ENCODE measurements at regions not wholly inside any gene's neighbourhood (a gene's known extent, or its start where the extent isn't known, plus 50 kb on each side); places are given as distances from the start of the nearest gene placed in this dataset.

DNA sequence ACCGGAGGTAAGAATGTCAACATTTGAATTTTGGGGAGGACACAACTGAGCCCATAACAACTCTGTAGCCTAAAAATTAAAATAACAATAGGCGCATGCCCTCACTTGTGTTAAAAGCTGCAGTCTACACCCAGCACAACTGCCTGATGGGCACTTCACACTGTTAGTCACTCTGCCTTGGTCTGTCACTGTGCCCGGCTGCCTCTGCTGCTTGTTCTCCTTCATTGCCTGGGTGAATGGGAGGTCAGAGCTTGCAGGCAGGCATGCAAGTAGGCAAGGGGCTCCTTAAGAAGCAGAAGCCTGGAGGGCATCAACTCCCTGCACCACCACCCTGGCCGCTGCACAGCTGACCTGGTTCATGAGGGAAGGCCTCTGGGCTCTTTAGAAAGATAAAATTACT is 374.8 kb downstream of the MID1IP1 start:
- no peak for DNase-seq

DNA sequence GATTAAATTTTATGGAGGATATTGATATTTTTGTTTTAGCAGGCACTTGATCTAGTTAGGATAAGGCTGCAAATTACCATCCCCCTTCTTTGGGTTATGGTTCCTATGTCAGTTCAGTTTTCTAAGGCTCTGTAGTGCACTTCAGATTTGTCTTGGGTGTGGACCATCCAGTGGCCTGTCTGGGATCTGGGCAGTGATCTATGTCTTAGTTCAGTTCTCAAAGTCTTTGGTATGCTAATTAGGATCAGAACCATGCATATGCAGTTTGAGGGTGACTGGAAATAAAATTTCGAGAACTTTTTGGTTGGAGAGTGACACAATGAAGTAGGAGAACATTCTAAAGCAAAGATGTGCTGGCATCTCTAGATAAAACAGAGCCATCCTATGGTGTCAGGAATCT is 388.2 kb downstream of the MID1IP1 start:
- DNase-seq: no peak

DNA sequence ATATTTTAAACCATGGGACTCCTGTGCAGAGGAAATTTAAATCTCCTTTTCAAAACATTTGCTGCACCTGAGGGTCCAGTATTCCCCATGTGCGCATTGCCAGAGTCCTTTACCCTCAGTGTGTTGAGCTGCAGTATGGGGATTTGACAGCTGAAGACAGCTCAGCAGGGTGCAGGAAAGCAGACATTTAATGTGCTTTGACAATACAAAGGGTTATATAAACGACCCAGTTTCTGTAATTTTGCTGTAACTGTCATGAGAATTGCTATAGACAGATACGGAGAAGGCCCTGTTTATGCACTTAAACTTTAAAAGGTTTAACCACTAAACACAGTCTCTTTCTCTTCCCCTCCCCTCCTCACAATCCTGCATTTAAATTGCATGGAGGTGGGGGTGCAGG is 393.4 kb downstream of the MID1IP1 start:
- DNase-seq: no peak

DNA sequence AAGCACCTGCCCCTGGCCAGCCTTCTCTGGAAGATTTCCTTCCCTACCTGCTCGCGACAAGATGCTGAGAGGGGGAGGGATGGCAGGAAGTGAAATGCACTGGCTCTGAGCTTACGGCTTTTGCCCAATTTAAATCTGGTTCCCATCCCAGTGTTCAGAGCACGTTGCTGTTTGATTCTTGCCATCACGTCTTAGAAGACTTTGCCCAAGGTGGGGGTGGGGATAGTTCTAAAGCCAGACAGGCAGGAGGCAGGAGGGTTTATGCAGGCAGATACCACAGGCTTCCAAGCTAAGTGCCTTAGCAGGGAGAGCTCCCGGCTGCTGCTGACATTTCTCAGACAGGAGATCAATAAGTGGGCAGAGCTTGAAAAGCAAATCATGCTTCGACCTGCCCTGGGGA is 393.9 kb downstream of the MID1IP1 start:
- no peak for DNase-seq

DNA sequence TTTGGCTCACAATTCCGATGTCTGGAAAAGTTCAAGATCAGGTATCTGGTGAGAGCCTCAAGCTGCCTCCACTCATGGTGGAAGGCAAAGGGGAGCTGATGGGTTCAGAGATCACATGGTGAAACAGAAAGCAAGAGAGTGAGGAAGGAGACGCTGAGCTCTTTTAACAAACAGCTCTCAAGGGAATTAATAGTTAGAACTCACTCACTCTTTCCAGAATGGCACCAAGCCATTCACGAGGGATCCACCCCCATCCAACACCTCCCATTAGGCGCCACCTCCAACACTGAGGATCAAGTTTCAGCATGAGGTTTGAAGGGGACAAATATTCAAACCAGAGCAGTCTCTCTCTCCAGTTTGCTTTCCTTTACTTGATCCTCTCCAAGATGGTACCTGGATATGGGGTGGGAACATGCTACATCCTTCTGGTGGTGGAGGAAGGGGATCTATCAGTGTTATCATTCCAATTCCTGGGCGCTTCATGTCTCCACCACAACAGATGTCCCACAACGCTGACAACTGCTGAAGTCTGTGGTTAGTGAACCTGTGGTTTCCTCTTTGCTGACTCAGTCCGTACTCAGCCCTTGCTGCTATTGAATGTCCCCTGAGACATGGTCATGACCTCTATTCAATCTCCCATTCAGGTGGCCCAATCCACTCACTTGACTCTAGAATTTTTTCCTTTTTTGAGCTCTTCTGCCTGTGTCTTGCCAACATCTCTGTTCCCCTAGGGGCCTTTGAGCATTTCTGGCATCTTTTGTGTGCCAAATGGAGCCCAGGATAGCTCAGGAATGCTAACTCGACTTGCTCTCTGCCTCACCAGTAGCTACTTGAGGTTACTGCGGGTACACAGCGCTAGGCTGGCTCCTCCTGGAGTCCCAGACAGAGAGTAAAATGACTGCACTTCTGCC is 395.2 kb downstream of the MID1IP1 start:
- peak; percentile 50 for DNase-seq

DNA sequence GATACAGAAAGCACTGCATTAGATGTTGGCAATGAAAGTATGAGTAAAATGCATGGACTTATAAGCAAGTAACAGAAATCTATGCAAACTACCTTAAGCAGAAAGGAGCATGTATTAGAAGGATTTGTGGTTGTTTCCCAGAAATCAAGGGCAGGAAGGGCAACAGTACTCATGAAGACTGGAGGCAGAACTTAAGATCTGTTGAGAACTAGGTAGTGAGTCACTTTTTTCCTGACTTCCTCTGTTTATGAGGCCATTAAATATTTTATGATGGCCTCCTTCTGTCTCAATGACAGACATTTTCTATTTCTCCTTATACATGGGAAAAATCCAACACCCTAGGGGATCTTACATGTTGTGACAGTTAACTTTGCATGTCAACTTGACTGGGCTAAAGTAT is 398.2 kb downstream of the MID1IP1 start:
- no peak for DNase-seq

DNA sequence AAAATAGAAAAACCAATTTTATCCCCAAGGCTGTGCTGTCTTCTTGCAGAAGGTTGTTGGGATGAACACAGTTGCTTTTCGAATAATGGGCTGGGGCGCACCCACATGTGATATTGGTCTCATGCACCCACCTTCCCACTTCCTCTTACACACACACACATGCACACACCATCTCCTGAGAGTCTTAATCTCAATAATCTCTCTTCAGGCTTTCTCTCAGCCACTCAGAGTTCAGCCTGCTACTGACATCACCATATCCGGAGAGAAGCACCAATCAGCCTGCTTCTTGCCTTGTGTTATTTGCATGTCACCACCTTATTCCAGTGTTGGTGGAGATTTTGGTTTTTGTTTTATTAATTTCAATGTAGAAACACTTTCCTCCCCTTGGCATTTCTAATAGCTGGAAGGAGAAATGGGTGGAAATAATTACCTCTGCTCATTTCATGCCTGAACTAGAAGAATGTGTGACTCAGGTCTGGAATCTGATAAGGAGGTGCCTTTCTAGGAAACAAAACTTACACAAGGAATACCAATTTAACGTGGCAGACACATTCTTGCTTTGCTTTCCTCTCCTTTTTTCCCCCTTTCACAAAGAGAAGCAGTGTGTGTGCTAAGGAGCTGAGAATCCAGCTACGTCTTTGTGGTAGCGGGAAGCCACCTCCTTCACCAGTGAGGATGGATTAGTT is 400.2 kb downstream of the MID1IP1 start:
- DNase-seq: peak; percentile 28

DNA sequence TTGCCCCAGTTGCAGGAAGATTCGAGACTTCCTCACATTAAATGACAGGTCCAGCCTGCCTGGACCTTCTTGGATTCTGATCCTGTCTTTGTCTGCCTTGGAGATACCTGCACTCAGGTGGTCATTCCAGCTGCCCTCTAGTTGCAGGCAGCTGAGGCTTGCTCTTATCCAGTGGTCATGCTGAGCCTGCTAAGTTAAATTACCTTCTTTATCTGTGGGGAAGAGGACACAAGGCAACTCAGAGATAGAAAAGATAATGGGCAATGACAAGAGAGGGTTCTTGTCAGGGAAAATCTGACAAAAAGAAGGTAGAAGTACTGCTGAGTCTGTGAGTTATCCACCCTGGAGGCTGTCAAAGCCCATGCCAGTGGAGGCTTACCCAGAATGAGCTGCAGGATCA is 401.4 kb downstream of the MID1IP1 start:
- DNase-seq: no peak

DNA sequence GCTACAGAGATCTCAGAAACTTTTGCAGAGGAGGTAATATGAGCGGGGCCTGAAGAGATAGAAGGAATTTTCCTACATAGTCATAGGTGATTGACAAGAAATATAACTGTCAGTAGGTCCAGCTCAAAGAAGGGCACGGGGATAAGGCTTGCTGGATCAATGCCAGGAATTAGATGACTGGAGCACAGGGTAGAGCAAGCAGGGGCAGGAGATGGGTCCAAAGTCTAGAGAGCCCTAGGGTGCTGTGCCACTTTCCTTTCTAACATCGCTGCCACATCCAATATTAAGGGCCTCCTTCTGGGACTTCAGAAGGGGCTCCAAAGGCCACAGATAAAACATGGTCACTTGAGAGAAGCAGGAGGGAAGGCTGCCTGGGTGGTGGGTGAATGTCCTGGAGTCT is 402.2 kb downstream of the MID1IP1 start:
- DNase-seq: no peak

DNA sequence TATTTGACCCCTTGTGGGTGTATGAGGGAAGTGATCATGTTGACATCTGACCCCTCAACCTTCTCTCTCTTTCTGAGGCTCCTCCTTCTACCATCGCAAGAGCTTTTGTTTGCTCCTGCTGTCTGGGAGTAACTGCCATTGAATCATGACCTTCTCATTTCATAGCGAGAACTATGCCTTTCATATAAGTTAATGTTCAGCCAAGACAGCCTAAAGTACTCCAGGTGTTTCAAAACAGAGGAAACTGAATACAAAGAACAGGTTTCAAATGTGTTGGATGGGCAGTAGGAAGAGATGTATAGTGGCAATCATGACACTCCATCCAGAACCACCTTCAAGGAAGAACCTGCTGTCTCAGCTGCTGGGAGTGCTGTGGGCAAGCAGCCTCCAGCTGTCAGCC is 403.1 kb downstream of the MID1IP1 start:
- DNase-seq: no peak

DNA sequence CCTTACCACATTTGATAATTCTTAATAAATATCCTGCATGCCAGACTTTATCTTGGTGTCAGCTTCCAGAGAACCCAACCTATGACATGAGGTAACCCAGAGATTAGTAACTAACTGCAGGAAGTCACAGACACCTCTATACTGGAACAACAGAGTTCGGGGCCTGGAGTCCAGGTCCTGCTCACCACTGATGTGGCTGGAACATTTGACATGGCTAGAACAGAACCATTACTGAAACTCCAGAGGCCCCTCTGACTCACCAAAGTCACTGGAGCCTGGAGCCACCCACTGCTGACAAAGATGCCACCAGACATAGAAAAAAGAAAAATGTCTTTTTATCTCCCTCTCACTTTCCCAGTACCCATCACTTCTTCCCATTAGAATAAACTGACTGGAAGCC is 403.7 kb downstream of the MID1IP1 start:
- peak; percentile 63 for DNase-seq

DNA sequence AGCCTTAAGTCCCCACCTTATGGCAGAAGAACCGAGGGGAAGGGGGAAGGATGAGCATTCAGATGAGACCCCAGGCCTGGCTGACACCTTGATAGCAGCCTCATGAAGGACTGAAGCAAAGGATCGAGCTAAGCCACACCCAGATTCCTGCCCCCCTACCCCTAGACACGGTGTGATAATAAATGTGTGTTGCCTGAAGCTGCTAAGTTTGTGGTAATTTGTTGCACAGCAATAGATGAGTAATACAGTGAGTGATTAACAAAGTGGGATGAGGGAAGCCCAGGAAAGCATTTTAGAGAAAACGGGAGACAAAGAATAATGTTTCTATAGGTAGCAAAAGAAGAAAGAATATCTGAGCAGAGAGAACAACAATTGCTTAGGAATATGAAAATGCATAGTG is 404.2 kb downstream of the MID1IP1 start:
- DNase-seq: peak; percentile 23

DNA sequence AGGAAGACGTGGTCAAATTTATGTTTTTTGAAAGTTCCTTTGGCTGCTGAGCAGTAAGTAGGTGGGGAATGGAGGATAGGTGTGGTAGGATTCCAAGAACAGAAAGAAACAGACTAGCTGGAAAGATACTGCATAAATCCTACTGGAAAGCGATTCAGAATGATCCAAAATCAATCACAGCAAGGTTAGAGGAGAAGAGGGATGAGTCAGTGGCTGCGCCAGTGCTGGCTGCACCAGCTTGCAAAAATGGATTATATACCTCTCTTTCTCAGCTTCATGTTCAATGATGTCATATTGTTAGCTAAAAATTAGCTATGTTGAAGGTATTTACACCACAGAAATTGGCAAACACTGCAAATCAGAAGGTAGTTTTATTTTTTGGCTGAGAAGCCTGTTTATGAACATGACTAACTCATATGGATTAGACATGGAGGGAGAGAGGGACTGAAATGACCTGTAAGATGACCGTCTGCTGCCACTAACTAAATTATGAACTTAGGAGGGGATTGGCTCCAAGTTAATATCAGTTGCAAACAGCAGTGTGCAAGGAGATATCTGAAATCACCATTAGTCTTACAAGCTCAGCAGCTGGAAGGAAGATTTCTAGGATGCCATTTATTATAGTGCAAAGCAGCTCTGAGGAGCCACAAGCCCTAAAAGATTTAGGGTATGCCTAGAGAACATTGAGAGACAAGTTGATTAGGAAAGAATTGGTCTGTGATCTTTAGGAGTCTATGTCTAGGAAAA is 405.3 kb downstream of the MID1IP1 start:
- DNase-seq: no peak

DNA sequence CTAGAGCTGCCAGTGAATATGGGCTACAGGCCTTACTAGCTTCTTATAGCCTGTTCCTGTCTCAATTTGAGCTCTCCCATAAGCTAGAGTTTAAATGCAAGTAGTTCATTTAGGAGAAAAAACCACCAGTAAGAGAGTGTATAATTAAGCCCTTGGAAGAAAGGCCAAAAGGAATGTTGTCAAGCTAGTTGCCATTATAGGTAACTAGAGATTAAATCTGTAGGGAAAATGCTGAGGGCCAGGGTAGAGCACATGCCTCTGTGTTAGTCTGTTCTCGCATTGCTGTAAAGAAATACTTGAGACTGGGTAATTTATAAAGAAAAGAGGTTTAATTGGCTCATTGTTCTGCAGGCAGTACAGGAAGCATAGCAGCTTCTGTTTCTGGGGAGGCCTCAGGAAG is 410.2 kb downstream of the MID1IP1 start:
- DNase-seq: no peak

DNA sequence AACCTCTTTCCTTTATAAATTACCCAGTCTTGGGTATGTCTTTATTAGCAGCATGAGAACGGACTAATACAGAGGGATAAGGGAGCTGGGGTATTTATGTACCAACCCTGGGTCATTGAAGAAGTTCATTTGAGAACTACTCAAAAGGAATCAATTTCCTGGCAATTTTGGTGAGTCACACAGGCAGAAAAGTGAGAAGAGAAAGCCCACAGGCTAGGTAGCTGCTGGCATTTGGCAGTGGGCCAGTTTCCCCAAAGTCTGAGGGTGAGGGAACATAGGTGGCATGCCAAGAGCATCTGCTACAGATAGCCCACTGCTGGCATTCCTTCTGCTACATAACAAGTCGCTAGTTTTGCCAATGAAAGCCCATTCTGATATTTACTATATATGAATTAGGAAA is 411.2 kb downstream of the MID1IP1 start:
- DNase-seq: peak; percentile 67

DNA sequence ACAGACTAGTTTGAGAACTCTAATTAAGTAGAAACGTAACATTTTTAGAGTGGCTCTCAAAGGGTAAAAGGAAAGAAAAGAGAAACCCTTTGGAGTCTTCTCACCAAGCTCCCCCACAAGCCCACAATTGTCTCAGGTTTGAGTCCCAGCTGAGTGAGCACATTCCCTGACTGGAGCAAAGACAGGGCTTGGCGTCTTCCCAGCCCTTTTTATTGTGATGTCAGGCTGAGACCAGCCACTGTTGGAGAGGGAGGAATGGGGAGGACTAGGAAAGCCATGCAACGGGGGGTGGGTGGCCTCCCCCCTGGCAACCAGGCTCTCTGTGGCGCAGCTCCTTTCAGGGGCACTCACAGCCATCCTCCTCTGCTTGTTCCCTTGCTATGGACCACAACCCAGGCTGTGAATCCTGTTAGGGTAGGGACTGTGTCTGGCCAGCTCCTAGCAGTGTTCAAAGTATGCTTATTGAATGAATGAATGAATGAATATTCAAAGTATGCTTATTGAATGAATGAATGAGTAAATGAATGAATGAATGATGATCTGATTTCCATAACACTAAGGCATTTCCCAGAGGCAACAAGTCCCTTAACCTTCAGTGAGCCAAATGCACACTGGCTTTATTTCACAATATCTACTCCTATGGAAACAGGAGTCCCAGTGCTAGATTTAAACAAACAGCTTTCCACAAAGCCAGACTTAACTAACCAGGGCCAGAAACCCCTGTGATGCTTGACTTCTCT is 413.3 kb downstream of the MID1IP1 start:
- no peak for DNase-seq

DNA sequence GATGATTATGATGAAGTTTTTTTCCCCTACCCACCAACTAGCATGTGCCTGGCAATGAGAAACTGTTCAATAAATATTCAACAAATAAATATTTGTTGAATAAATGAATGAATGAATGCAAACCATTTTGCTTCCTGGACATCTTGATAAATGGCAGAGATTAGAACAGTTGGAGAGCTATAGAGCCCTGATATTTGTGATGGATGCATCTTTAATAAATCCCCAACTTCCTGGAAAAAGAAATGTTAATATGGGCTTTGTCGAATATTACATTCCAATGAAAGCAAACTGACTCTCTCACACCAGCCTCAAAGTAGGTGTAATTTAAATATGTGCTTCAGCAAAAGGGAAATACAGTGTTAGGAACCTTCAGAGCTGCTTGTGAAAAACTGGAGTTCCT is 419.7 kb downstream of the MID1IP1 start:
- no peak for DNase-seq

DNA sequence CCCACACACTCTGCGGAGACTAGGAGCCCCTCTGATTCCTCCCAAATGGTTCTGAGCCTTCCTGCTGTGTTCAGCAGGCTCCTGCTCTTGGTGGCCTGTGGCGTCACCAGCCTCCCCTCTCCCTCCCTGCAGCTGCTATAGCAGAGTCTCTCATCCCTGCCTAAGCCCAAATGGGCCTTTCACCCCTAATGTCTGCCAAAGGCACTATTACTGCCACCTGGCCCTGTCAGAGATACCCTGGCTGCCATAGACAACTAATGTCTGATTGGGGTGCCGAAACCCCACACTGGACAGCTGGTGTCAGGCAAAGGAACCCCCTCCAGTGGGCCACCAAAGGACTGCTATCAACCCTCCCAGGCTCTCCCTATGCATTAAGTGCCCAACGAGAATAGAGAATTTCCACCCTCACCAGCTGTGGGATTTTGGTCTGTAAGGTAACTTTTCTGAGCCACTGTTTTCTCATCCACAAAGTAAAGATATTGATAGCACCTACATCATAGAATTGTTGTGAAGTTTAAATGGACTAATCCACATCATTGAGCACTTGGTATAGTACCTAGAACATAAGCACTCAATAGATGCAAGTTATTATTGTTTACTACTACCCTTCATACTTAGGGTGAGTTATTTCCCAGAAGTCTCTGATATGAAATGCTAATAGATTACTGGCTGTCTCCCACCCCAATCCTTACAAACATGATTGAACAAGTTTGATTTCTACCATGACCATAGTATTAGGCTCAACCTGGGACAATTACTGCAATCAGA is 421.3 kb downstream of the MID1IP1 start:
- no peak for DNase-seq

DNA sequence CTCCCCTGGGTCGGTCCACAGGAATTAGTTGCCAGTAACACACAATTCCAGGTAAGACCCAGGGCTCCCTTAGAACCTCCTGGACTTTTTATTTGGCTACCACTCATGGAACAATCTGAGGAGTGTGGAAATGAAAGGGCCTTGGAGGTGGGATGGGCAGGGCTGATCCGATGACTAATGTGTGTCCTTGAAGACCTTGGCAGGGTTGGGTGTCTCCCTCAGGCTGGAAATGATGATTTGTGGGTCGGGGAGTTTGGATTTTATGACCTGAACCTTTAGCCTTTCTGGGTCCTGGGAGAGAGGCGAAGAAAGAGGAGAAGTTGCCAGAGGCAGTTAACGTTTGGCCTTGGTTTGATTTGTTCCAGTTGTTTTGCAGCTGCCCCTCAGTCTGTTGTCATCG is 425.0 kb downstream of the MID1IP1 start:
- DNase-seq: no peak

DNA sequence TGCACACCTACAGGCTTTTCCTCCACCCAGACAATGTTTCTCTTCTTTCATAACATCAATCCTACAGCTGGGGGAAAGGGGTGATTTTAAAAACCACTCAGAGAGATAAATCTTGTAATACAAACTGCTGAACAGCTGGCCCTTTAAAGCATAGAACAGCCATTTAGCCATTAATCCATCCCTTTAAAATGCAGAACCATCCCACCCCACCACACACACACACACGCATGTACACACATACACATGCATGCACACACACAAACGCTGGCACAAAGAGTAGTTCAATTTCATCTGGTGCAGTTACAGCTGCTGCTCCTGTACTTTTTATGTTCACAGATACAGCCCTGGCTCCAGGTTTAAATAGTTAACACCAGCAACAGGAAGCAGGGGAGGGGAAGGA is 426.1 kb downstream of the MID1IP1 start:
- DNase-seq: no peak

DNA sequence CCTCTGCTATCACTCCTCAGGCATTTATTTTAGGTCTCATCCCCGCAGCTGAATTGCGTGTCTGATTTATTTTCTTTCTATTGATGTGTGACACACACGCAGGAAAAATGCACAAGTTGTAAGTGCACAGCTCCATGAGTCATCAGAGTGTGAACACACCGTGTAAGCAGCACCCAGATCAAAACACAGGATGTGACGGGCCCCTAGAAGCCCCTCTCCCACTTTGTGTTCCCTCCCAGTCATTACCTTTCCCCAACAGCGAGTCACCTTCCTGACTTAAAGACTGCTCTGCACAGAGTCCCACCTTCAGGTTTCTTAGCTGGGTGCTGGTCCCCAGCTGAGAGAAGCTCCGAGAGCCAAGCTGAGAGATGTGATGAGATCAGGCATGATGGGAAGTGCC is 436.7 kb downstream of the MID1IP1 start:
- no peak for DNase-seq

DNA sequence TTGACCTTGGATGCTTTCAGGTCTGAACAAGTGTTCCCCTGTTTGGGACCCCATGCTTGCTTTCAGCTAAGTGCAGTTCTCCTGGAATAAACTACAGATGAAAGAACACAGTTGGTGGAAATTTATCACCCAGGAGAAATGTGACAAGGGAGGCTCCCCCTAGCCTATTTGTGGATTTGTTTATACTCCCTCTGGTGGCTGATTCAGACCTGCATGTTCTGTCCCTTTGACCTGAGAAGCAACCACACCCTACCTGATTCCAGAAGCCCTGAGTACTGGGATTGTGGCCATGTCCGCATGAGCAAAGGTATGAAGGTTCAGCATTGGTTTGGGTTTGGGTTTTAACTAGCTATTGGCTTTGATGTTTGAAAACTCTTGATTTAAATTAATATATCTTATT is 440.9 kb downstream of the MID1IP1 start:
- no peak for DNase-seq
